RWPE2 (cell line): ENCODE measurements at regions not wholly inside any gene's neighbourhood (a gene's known extent, or its start where the extent isn't known, plus 50 kb on each side); places are given as distances from the start of the nearest gene placed in this dataset.

ENCODE experiments used
- ATAC-seq: fragments of 200-7000 bp; cut with Tn5 transposase; 3 replicates; pipeline ENCODE4 v1.9.1; 2021; ENCODE audit warnings: low read depth
- DNase-seq: peaks from one replicate; pipeline ENCODE4 v3.0.0-alpha.2; 2020; ENCODE audit warnings: low spot score
- H3K27ac ChIP-seq: fragments of 450-650 bp; 2 replicates; pipeline ENCODE4 v1.5.1; 2017; ENCODE audit warnings: mild to moderate bottlenecking; ENCODE audit not compliant: poor library complexity, severe bottlenecking
- H3K27me3 ChIP-seq: fragments of 250-450 bp; sonication (Bioruptor Pico); 2 replicates; pipeline ENCODE4 v1.5.1; 2021; ENCODE audit warnings: mild to moderate bottlenecking, moderate library complexity; ENCODE audit not compliant: insufficient read depth, poor library complexity, severe bottlenecking
- H3K36me3 ChIP-seq: fragments of 250-450 bp; sonication (Bioruptor Pico); 2 replicates; pipeline ENCODE4 v1.5.1; 2020; ENCODE audit warnings: low read depth, mild to moderate bottlenecking, moderate library complexity
- H3K4me1 ChIP-seq: fragments of 250-450 bp; sonication (Bioruptor Pico); 2 replicates; pipeline ENCODE4 v1.5.1; 2021; ENCODE audit warnings: mild to moderate bottlenecking, moderate library complexity; ENCODE audit not compliant: insufficient read depth, poor library complexity, severe bottlenecking
- H3K4me3 ChIP-seq: fragments of 250-450 bp; sonication (Bioruptor Pico); 2 replicates; pipeline ENCODE4 v1.5.1; 2021; ENCODE audit warnings: mild to moderate bottlenecking, moderate library complexity; ENCODE audit not compliant: severe bottlenecking
- H3K9me3 ChIP-seq: fragments of 250-450 bp; sonication (Bioruptor Pico); 2 replicates; pipeline ENCODE4 v1.5.1; 2021; ENCODE audit warnings: mild to moderate bottlenecking, moderate library complexity; ENCODE audit not compliant: severe bottlenecking
- CTCF ChIP-seq: fragments of 450-650 bp; IDR thresholded peaks from one replicate; pipeline ENCODE4 v1.5.1; 2017; ENCODE audit warnings: mild to moderate bottlenecking, moderate library complexity; ENCODE audit not compliant: poor library complexity, severe bottlenecking

GRCh38 chr10:29926693-29927048 is 132.7 kb downstream of the JCAD start:
- DNase-seq (no peak), ATAC-seq (peak; percentile 73; the same call in 2 of the 3 replicates)
- peak; percentile 82 for TF ChIP-seq CTCF

GRCh38 chr10:29925771-29926692 is 133.4 kb downstream of the JCAD start:
- Histone ChIP-seq H3K9me3 (no peaks in the 10 kb centered on the region), H3K4me1 (no peaks in the 10 kb centered on the region), H3K4me3 (no peak overlapping the region), H3K27ac (no peak overlapping the region), H3K27me3 (no peaks in the 10 kb centered on the region), H3K36me3 (no peaks in the 10 kb centered on the region)
- TF ChIP-seq CTCF, result no peak
- DNase-seq, result no peak
- no peak for ATAC-seq

More at GRCh38 chr10:29926693-29927048, 132.7 kb downstream of the JCAD start:
- Histone ChIP-seq H3K36me3 (no peaks in the 10 kb centered on the region), H3K9me3 (no peaks in the 10 kb centered on the region), H3K4me3 (no peak overlapping the region), H3K4me1 (no peaks in the 10 kb centered on the region), H3K27me3 (no peaks in the 10 kb centered on the region), H3K27ac (no peak overlapping the region)

- DNase-seq (no peak), ATAC-seq (no peak)
- H3K36me3 ChIP-seq, result no peaks in the 10 kb centered on the region
- no peaks in the 10 kb centered on the region for H3K4me1 ChIP-seq
- H3K4me3 ChIP-seq, result no peak overlapping the region
- no peaks in the 10 kb centered on the region for H3K9me3 ChIP-seq
- TF ChIP-seq CTCF, result no peak
- H3K27me3 ChIP-seq, result no peaks in the 10 kb centered on the region
- H3K27ac ChIP-seq, result no peak overlapping the region
Observed at GRCh38 chr10:29924436-29924835, 134.9 kb downstream of the JCAD start.

GRCh38 chr10:29923416-29923965 is 135.9 kb downstream of the JCAD start:
- TF ChIP-seq CTCF, result no peak
- Histone ChIP-seq H3K36me3 (no peaks in the 10 kb centered on the region), H3K4me1 (no peaks in the 10 kb centered on the region), H3K4me3 (no peak overlapping the region), H3K27me3 (no peaks in the 10 kb centered on the region), H3K9me3 (no peaks in the 10 kb centered on the region), H3K27ac (no peak overlapping the region)
- DNase-seq, result no peak
- ATAC-seq, result no peak

GRCh38 chr10:29922892-29923291 is 136.5 kb downstream of the JCAD start:
- Histone ChIP-seq H3K4me3 (no peak overlapping the region), H3K36me3 (no peaks in the 10 kb centered on the region), H3K4me1 (no peaks in the 10 kb centered on the region), H3K9me3 (no peaks in the 10 kb centered on the region), H3K27me3 (no peaks in the 10 kb centered on the region), H3K27ac (no peak overlapping the region)
- ATAC-seq, result no peak
- DNase-seq, result no peak
- TF ChIP-seq CTCF, result no peak
